ENCODE measurements at regions not wholly inside any gene's neighbourhood (a gene's known extent, or its start where the extent isn't known, plus 50 kb on each side); places are given as distances from the start of the nearest gene placed in this dataset.

DNA sequence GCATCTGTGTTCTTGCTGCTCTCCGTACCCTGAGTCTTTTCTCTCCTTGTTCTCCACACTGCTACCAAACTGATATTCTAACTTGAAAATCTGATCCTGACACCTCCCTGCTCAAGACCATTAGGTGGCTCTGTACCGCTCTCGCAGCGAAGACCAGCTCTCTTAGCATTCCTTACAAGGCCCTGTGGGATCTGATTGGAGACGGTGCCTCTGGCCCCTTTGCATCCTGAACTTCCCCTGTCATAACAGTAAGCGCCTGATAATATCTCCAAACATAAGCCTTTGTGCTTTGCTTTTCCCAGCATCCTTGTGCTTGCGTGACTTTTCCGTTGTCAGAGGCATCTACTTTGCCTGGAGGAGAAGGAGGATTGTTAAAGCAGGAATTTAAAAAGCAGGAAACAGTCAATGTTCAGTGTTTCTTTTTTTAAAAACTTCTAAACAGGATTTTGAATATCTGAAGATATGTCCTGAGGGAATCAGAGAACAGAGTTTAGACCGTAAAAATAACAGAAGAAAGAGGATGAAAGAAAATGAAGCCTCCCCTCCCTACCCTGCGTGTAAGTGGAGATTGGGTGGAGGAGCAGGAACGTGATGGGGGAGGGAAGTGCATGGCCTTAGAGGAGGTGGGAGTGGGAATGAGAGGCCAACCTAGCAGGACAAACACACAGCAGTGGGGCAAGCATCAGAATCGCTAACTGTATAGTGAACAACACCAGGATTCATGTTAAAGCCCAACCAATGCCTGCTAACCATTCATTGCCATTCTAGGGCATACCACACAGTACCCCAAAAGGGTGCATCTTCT lies 89.2 kb upstream of the STMND1 start:
- Histone ChIP-seq H3K4me3 (ENCODE audit: low read length) (no peak overlapping the region), H3K4me1 (ENCODE audit: insufficient read depth, low read length) (peaks cover 10% of the 10 kb centered on the region), H3K27me3 (ENCODE audit: insufficient read depth, low read length) (no peaks in the 10 kb centered on the region), H3K36me3 (ENCODE audit: insufficient read depth, low read length) (no peaks in the 10 kb centered on the region), H3K9ac (ENCODE audit: low read depth, low read length) (no peak overlapping the region), H3K27ac (ENCODE audit: low read depth, low read length) (no peak overlapping the region), H3K9me3 (ENCODE audit: insufficient read depth, low read depth, low read length) (peaks cover 4% of the 10 kb centered on the region; the same call in 1 of the 2 replicates)
- WGBS: 44% methylated on average over 11 of the region's 12 CpGs

DNA sequence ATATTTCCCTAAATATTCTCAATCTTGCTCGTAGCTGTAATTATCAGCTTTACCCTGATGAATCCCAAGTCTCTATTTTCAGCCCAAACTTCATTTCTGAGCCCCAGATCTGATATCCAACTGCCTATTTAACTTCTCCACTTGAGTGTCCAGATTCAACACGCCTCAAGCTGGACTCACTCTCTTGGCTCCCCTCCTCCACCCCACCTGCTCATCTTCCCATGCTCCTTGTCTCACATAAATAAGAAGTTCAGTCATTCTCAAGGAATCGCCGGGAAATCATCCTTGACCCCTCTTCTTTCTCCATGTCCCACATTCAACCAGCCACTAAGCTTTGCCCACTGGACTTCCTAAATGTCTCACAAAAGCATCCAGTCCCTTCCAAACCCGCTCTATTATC lies 89.9 kb upstream of the STMND1 start:
- no peaks in the 10 kb centered on the region for H3K27me3 ChIP-seq (ENCODE audit: insufficient read depth, low read length)
- peaks cover 10% of the 10 kb centered on the region for H3K4me1 ChIP-seq (ENCODE audit: insufficient read depth, low read length)
- no peaks in the 10 kb centered on the region for H3K36me3 ChIP-seq (ENCODE audit: insufficient read depth, low read length)
- no peak overlapping the region for H3K27ac ChIP-seq (ENCODE audit: low read depth, low read length)
- peaks cover 5% of the 10 kb centered on the region; the same call in 1 of the 2 replicates for H3K9me3 ChIP-seq (ENCODE audit: insufficient read depth, low read depth, low read length)
- H3K9ac ChIP-seq (ENCODE audit: low read depth, low read length): no peak overlapping the region
- 90% methylated on average over 5 of the region's 5 CpGs for WGBS
- H3K4me3 ChIP-seq (ENCODE audit: low read length): no peak overlapping the region

DNA sequence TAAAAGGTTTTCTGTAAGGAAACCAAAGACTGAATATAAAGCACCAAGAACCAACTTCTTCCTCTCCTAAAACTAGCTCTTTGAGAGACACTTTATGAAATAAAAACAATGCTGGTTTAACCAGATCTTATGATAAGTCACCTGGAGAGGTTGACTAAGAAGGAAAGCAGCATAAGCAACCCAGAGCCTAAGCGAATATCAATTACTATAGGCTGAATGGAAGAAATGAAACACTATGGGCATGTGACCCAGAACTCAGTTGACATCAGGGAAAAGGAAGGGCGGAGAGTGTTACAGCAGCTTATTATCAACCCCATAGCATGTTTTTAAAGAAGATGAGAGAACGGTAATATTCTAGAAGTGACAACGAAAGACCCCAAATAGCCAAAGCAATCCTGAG lies 94.1 kb upstream of the STMND1 start:
- Histone ChIP-seq H3K27me3 (ENCODE audit: insufficient read depth, low read length) (no peaks in the 10 kb centered on the region), H3K27ac (ENCODE audit: low read depth, low read length) (no peak overlapping the region), H3K9ac (ENCODE audit: low read depth, low read length) (no peak overlapping the region), H3K36me3 (ENCODE audit: insufficient read depth, low read length) (no peaks in the 10 kb centered on the region), H3K4me1 (ENCODE audit: insufficient read depth, low read length) (peaks cover 6% of the 10 kb centered on the region), H3K4me3 (ENCODE audit: low read length) (no peak overlapping the region), H3K9me3 (ENCODE audit: insufficient read depth, low read depth, low read length) (0 out of 2 replicates have a peak, but pooled peaks cover 3% of the 10 kb centered on the region)
- WGBS: 100% methylated on average over 1 of the region's 4 CpGs

DNA sequence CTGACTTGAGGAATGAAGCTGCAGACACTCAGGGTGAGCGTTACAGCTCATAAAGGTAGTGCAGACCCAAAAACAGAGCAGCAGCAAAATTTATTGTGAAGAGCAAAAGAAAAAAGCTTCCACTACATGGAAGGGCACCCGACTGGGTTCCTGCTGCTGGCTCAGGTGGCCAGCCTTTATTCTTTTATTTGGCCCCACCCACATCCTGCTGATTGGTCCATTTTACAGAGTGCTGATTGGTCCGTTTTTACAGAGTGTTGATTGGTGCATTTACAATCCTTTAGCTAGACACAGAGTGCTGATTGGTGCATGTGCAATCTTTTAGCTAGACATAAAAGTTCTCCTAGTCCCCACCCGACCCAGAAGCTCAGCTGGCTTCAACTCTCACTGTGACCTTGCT lies 95.3 kb upstream of the STMND1 start:
- no peaks in the 10 kb centered on the region for H3K27me3 ChIP-seq (ENCODE audit: insufficient read depth, low read length)
- no peak overlapping the region for H3K27ac ChIP-seq (ENCODE audit: low read depth, low read length)
- H3K36me3 ChIP-seq (ENCODE audit: insufficient read depth, low read length): no peaks in the 10 kb centered on the region
- H3K9ac ChIP-seq (ENCODE audit: low read depth, low read length): no peak overlapping the region
- H3K4me1 ChIP-seq (ENCODE audit: insufficient read depth, low read length): no peaks in the 10 kb centered on the region
- H3K9me3 ChIP-seq (ENCODE audit: insufficient read depth, low read depth, low read length): 0 out of 2 replicates have a peak, but pooled peaks cover 3% of the 10 kb centered on the region
- 95% methylated on average over 4 of the region's 4 CpGs for WGBS
- no peak overlapping the region for H3K4me3 ChIP-seq (ENCODE audit: low read length)

DNA sequence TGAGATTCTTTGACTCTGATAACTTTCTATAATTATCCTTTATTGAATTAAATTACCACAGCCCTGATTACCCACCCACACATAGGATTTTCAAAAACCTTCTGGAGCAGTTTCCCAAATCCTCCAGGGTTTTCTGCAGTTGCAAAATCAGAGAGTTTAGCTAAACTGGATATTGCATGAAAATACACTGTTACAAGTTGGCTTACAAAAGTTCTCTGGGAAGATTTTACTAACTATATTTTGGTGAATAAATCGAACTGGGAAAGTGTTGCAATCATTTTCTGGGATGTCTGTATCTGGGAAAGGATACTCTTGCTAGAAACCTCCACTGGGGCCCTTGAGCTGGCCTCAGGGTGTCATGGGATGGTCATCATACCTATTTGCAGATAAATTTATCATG lies 97.6 kb upstream of the STMND1 start:
- H3K9me3 ChIP-seq (ENCODE audit: insufficient read depth, low read depth, low read length): 0 out of 2 replicates have a peak, but pooled peaks cover 3% of the 10 kb centered on the region
- no peak overlapping the region for H3K27ac ChIP-seq (ENCODE audit: low read depth, low read length)
- H3K9ac ChIP-seq (ENCODE audit: low read depth, low read length): no peak overlapping the region
- WGBS: 81% methylated on average over 1 of the region's 1 CpG
- H3K4me1 ChIP-seq (ENCODE audit: insufficient read depth, low read length): no peaks in the 10 kb centered on the region
- no peak overlapping the region for H3K4me3 ChIP-seq (ENCODE audit: low read length)
- H3K36me3 ChIP-seq (ENCODE audit: insufficient read depth, low read length): no peaks in the 10 kb centered on the region
- H3K27me3 ChIP-seq (ENCODE audit: insufficient read depth, low read length): no peaks in the 10 kb centered on the region

DNA sequence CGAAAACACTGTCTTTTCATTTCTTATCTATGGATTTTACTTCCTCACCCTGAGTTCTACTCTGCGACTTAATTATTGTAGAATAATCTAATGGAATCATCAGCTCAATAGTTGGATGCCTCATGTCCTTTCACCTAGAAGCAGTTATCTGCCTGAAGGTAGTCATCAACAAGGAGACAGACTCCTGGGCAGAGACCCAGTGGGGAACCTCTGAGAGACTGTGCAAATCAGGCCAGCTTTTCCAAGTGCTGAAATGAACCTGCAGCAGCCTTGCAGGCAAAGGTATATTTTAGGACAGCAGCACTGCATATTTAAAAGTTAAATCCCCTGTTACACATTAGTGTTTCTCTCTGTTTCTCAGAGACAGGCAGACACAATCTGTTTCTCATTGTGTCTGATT lies 99.7 kb upstream of the STMND1 start:
- Histone ChIP-seq H3K36me3 (ENCODE audit: insufficient read depth, low read length) (no peaks in the 10 kb centered on the region), H3K9ac (ENCODE audit: low read depth, low read length) (no peak overlapping the region), H3K27me3 (ENCODE audit: insufficient read depth, low read length) (no peaks in the 10 kb centered on the region), H3K4me1 (ENCODE audit: insufficient read depth, low read length) (no peaks in the 10 kb centered on the region), H3K9me3 (ENCODE audit: insufficient read depth, low read depth, low read length) (0 out of 2 replicates have a peak, but pooled peaks cover 3% of the 10 kb centered on the region), H3K27ac (ENCODE audit: low read depth, low read length) (no peak overlapping the region), H3K4me3 (ENCODE audit: low read length) (no peak overlapping the region)
- WGBS: 100% methylated on average over 1 of the region's 2 CpGs

DNA sequence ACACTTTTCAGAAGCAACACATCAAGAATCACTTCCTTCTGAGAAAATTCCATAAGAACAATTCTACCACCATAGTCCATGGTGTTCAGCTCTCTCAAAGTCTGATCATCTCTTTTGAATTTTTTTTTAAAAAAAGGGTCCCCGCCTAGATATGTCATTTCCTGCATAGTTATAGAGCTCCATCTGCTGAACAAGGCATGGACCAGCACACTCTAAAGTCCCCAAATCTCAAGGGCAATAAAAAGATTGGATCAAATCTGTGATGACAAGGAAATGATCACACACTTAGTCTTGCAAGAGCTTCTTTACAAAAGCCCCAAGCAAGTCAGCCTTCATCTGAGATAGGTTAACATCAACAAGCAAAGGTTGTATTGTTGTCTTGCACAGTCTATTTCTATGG lies 100.7 kb upstream of the STMND1 start:
- Histone ChIP-seq H3K27ac (ENCODE audit: low read depth, low read length) (no peak overlapping the region), H3K9me3 (ENCODE audit: insufficient read depth, low read depth, low read length) (no peaks in the 10 kb centered on the region), H3K4me1 (ENCODE audit: insufficient read depth, low read length) (no peaks in the 10 kb centered on the region), H3K4me3 (ENCODE audit: low read length) (no peak overlapping the region), H3K9ac (ENCODE audit: low read depth, low read length) (no peak overlapping the region), H3K36me3 (ENCODE audit: insufficient read depth, low read length) (no peaks in the 10 kb centered on the region), H3K27me3 (ENCODE audit: insufficient read depth, low read length) (no peaks in the 10 kb centered on the region)
- 100% methylated on average over 1 of the region's 1 CpG for WGBS

DNA sequence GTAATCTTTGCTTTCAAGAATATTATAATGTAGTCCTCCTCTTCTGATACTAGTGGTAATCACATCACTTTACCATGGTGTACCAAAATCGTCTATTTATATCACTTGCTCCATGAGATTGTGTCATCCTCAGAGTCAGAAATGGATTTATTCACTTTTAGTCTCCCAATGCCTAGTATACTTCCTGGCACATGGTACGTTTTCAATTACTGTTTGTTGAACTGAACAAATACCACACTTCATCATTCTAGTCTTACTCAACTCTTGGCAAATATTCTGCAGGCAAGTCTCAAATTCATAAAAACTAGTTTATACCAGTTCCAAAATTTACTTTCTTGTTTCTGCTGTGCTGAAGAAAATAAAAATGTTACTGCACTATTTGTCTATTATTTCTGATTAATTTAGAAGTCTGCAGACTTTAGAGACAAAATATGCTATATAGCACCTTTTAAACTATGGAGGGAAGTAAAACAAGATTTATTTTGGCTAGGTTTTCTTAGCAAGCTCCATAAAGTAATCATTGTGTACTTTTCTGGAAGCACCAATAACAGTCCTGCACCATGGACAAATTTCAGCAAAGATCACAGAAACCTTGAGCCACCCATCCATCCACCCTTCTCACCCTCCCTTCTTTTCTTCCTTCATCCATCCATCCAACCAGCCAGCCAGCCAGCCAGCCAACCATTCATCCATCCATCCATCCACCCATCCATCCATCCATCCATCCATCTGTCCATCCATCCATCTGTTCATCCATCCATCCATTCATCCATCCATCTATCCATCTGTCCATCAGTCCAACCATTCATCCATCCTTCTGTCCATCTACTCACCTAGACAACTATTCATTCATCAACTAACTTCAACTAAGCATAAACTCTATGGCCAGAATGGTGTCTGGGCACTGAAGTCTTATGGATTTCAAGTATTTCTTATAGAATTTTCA lies 102.1 kb upstream of the STMND1 start:
- no peaks in the 10 kb centered on the region for H3K36me3 ChIP-seq (ENCODE audit: insufficient read depth, low read length)
- H3K4me3 ChIP-seq (ENCODE audit: low read length): no peak overlapping the region
- H3K27ac ChIP-seq (ENCODE audit: low read depth, low read length): no peak overlapping the region
- no peaks in the 10 kb centered on the region for H3K27me3 ChIP-seq (ENCODE audit: insufficient read depth, low read length)
- H3K9ac ChIP-seq (ENCODE audit: low read depth, low read length): no peak overlapping the region
- 92% methylated on average over 2 of the region's 2 CpGs for WGBS
- H3K9me3 ChIP-seq (ENCODE audit: insufficient read depth, low read depth, low read length): no peaks in the 10 kb centered on the region
- no peaks in the 10 kb centered on the region for H3K4me1 ChIP-seq (ENCODE audit: insufficient read depth, low read length)

DNA sequence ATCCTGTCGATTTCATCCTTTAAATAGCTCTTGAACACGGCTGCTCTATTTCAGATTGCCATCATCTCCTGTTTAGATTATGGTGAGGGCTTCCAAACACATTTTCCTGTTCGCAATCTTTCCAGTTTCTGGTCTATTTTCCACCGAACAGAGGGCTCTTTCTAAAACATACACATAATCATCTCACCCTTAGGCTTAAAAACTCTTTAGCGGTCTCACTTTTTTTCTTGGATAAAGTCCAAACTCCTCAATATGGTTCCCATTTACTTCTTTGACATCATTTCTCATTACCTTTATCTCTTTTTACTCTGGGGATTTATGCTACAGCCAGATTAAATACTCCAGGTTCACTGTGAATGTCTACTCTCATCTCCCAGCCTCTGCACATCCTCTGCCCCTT lies 103.4 kb upstream of the STMND1 start:
- Histone ChIP-seq H3K27me3 (ENCODE audit: insufficient read depth, low read length) (no peaks in the 10 kb centered on the region), H3K36me3 (ENCODE audit: insufficient read depth, low read length) (no peaks in the 10 kb centered on the region), H3K9me3 (ENCODE audit: insufficient read depth, low read depth, low read length) (no peaks in the 10 kb centered on the region), H3K9ac (ENCODE audit: low read depth, low read length) (no peak overlapping the region), H3K27ac (ENCODE audit: low read depth, low read length) (no peak overlapping the region), H3K4me1 (ENCODE audit: insufficient read depth, low read length) (no peaks in the 10 kb centered on the region), H3K4me3 (ENCODE audit: low read length) (no peak overlapping the region)
- 87% methylated on average over 5 of the region's 5 CpGs for WGBS

DNA sequence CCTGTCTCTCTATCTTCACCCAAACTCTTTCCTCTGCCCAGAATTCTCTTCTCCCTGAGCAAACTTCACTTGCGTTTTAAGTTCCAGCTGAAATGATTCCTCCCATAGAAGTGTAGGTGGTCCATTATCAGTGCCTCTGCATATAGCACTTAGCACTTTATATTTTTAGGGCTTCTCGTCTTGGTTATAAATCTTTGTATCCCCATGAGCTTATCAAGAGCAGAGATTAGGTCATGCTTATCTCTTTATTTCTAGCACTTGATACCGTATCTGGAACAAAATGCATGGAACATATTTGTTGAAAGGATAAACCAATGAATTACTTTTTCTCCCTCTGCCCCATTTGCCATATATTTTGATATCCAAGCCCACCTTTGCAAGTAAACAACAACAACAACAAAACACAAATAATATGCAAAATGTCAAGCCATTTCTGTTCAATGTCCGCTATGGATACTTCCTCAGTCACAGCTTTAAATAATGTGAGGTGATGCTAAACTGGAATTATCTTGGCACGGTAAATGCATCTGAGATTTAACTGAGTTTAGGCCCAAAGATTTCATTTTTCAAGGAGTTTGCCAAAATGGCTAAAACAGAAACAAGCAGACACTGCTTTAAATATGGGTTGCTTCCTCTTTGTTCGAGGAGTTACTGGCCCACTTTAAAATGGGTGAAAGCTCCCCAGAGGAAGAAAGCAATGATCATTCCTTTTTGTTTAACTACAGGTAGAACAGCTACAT lies 106.2 kb upstream of the STMND1 start:
- Histone ChIP-seq H3K4me1 (ENCODE audit: insufficient read depth, low read length) (no peaks in the 10 kb centered on the region), H3K4me3 (ENCODE audit: low read length) (no peak overlapping the region), H3K27me3 (ENCODE audit: insufficient read depth, low read length) (no peaks in the 10 kb centered on the region), H3K9me3 (ENCODE audit: insufficient read depth, low read depth, low read length) (no peaks in the 10 kb centered on the region), H3K27ac (ENCODE audit: low read depth, low read length) (no peak overlapping the region), H3K9ac (ENCODE audit: low read depth, low read length) (no peak overlapping the region), H3K36me3 (ENCODE audit: insufficient read depth, low read length) (no peaks in the 10 kb centered on the region)
- 94% methylated on average over 6 of the region's 6 CpGs for WGBS

DNA sequence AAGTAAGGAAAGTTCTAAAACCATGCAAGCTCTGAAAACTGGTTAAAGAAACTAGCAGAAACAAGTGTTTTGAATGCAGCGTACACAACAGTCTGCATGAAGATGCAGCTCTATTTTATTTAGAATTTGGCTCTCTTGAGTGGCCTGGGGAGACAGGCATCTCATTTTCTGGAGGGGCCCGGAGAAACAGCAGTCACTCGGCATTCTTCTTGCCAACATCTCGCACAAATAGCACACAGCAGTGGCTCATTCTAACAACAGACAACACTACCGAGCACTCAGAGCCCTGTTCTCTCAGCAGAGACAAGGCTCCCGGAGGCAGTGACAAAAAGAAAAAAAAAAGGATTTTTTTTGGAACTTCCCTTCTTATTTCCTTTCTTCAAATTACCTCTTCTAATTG lies 108.5 kb upstream of the STMND1 start:
- H3K4me1 ChIP-seq (ENCODE audit: insufficient read depth, low read length): no peaks in the 10 kb centered on the region
- peaks cover 10% of the 10 kb centered on the region; the same call in 1 of the 2 replicates for H3K9me3 ChIP-seq (ENCODE audit: insufficient read depth, low read depth, low read length)
- H3K4me3 ChIP-seq (ENCODE audit: low read length): no peak overlapping the region
- H3K27me3 ChIP-seq (ENCODE audit: insufficient read depth, low read length): no peaks in the 10 kb centered on the region
- no peaks in the 10 kb centered on the region for H3K36me3 ChIP-seq (ENCODE audit: insufficient read depth, low read length)
- no peak overlapping the region for H3K9ac ChIP-seq (ENCODE audit: low read depth, low read length)
- 85% methylated on average over 6 of the region's 6 CpGs for WGBS
- H3K27ac ChIP-seq (ENCODE audit: low read depth, low read length): no peak overlapping the region

All from HUES64 (cell line).